ENCODE measurements at regions not wholly inside any gene's neighbourhood (a gene's known extent, or its start where the extent isn't known, plus 50 kb on each side); places are given as distances from the start of the nearest gene placed in this dataset.

GRCh38 chr6:22975079-22975478 is 405.7 kb downstream of the HDGFL1 start:
- no peak for DNase-seq (ENCODE audit: low read depth in 4 of 4, low spot score in 3 of 4)

GRCh38 chr6:22980446-22980845 is 411.1 kb downstream of the HDGFL1 start:
- no peak for DNase-seq (ENCODE audit: low read depth in 4 of 4, low spot score in 3 of 4)

- DNase-seq (ENCODE audit: low read depth in 4 of 4, low spot score in 3 of 4), result no peak
Observed at GRCh38 chr6:23002044-23002619, 432.8 kb downstream of the HDGFL1 start.

- no peak for DNase-seq (ENCODE audit: low read depth in 4 of 4, low spot score in 3 of 4)
Observed at GRCh38 chr6:23003671-23004467, 434.5 kb downstream of the HDGFL1 start.

GRCh38 chr6:23006656-23007055 is 437.3 kb downstream of the HDGFL1 start:
- no peak for DNase-seq (ENCODE audit: low read depth in 4 of 4, low spot score in 3 of 4)

- no peak for DNase-seq (ENCODE audit: low read depth in 4 of 4, low spot score in 3 of 4)
Observed at GRCh38 chr6:23011615-23012014, 442.2 kb downstream of the HDGFL1 start.

- DNase-seq (ENCODE audit: low read depth in 4 of 4, low spot score in 3 of 4), result no peak
Observed at GRCh38 chr6:23013776-23014175, 444.4 kb downstream of the HDGFL1 start.

- DNase-seq (ENCODE audit: low read depth in 4 of 4, low spot score in 3 of 4), result no peak
Observed at GRCh38 chr6:23016696-23017095, 447.3 kb downstream of the HDGFL1 start.

GRCh38 chr6:23021487-23021886 is 452.1 kb downstream of the HDGFL1 start:
- no peak for DNase-seq (ENCODE audit: low read depth in 4 of 4, low spot score in 3 of 4)

- no peak for DNase-seq (ENCODE audit: low read depth in 4 of 4, low spot score in 3 of 4)
Observed at GRCh38 chr6:23027281-23027680, 457.9 kb downstream of the HDGFL1 start.

- DNase-seq (ENCODE audit: low read depth in 4 of 4, low spot score in 3 of 4), result no peak
Observed at GRCh38 chr6:23031986-23032385, 462.6 kb downstream of the HDGFL1 start.

- no peak for DNase-seq (ENCODE audit: low read depth in 4 of 4, low spot score in 3 of 4)
Observed at GRCh38 chr6:23034926-23035325, 465.6 kb downstream of the HDGFL1 start.

- peak in 2 of 4 donors; percentile 8 to 11 for DNase-seq (ENCODE audit: low read depth in 4 of 4, low spot score in 3 of 4)
Observed at GRCh38 chr6:23036406-23036983, 467.1 kb downstream of the HDGFL1 start.

- no peak for DNase-seq (ENCODE audit: low read depth in 4 of 4, low spot score in 3 of 4)
Observed at GRCh38 chr6:23040899-23041298, 471.5 kb downstream of the HDGFL1 start.

GRCh38 chr6:23045280-23045679 is 475.9 kb downstream of the HDGFL1 start:
- no peak for DNase-seq (ENCODE audit: low read depth in 4 of 4, low spot score in 3 of 4)

- no peak for DNase-seq (ENCODE audit: low read depth in 4 of 4, low spot score in 3 of 4)
Observed at GRCh38 chr6:23055523-23055922, 486.2 kb downstream of the HDGFL1 start.

GRCh38 chr6:23073821-23074220 is 504.5 kb downstream of the HDGFL1 start:
- DNase-seq (ENCODE audit: low read depth in 4 of 4, low spot score in 3 of 4), result peak; percentile 14 to 19 (median 16)

GRCh38 chr6:23077772-23078171 is 508.4 kb downstream of the HDGFL1 start:
- no peak for DNase-seq (ENCODE audit: low read depth in 4 of 4, low spot score in 3 of 4)

GRCh38 chr6:23081701-23082100 is 512.3 kb downstream of the HDGFL1 start:
- no peak for DNase-seq (ENCODE audit: low read depth in 4 of 4, low spot score in 3 of 4)

GRCh38 chr6:23086100-23086499 is 516.7 kb downstream of the HDGFL1 start:
- DNase-seq (ENCODE audit: low read depth in 4 of 4, low spot score in 3 of 4), result no peak

- no peak for DNase-seq (ENCODE audit: low read depth in 4 of 4, low spot score in 3 of 4)
Observed at GRCh38 chr6:23087471-23087870, 518.1 kb downstream of the HDGFL1 start.

- DNase-seq (ENCODE audit: low read depth in 4 of 4, low spot score in 3 of 4), result no peak
Observed at GRCh38 chr6:23088761-23089160, 519.4 kb downstream of the HDGFL1 start.
